ENCODE measurements at regions not wholly inside any gene's neighbourhood (a gene's known extent, or its start where the extent isn't known, plus 50 kb on each side); places are given as distances from the start of the nearest gene placed in this dataset.

DNA sequence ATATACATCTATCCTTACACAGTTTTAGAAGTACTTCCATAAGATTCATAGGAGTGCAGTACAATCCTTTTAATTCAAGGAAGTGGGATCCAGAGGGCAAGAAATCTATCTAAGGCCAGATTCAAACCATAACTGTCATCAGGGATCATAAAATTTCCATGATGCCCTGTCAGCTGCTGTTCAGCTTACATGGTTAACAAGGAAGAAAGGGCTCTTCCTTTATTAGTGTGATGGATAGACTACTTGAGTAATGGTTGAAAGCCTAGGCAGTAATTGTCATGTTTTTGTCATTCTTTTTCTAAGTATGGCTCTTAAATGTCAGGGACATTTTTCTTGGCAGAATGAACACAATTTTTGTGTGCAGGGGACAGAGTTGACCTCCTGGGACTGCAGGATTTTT is 159.8 kb upstream of the CXCL13 start (continued):
- TF ChIP-seq, protein P1, sequence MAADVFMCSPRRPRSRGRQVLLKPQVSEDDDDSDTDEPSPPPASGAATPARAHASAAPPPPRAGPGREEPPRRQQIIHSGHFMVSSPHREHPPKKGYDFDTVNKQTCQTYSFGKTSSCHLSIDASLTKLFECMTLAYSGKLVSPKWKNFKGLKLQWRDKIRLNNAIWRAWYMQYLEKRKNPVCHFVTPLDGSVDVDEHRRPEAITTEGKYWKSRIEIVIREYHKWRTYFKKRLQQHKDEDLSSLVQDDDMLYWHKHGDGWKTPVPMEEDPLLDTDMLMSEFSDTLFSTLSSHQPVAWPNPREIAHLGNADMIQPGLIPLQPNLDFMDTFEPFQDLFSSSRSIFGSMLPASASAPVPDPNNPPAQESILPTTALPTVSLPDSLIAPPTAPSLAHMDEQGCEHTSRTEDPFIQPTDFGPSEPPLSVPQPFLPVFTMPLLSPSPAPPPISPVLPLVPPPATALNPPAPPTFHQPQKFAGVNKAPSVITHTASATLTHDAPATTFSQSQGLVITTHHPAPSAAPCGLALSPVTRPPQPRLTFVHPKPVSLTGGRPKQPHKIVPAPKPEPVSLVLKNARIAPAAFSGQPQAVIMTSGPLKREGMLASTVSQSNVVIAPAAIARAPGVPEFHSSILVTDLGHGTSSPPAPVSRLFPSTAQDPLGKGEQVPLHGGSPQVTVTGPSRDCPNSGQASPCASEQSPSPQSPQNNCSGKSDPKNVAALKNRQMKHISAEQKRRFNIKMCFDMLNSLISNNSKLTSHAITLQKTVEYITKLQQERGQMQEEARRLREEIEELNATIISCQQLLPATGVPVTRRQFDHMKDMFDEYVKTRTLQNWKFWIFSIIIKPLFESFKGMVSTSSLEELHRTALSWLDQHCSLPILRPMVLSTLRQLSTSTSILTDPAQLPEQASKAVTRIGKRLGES (CRISPR knock-in tag; IDR thresholded peaks at IDR 0.05; ENCODE audit: borderline replicate concordance): no peak
- TF ChIP-seq CBX1 (IDR thresholded peaks at IDR 0.05; ENCODE audit: low read depth) (no peak), ARNT2 (CRISPR knock-in tag; IDR thresholded peaks at IDR 0.05; ENCODE audit: low read depth) (no peak), FOXP1 (IDR thresholded peaks at IDR 0.05) (no peak), FOXP1 (CRISPR knock-in tag; IDR thresholded peaks at IDR 0.05) (no peak), CEBPB (IDR thresholded peaks at IDR 0.05; ENCODE audit: borderline replicate concordance, low read depth, low read length) (no peak), ZFP36L1 (CRISPR knock-in tag; IDR thresholded peaks at IDR 0.05) (no peak), HNRNPH1 (optimal IDR thresholded peaks at IDR 0.05; ENCODE audit: low read depth, low read length) (no peak), ZSCAN21 (CRISPR knock-in tag; IDR thresholded peaks at IDR 0.05; ENCODE audit: borderline replicate concordance) (no peak), ZNF382 (CRISPR knock-in tag; IDR thresholded peaks at IDR 0.05; ENCODE audit: borderline replicate concordance) (no peak), KDM4B (CRISPR knock-in tag; IDR thresholded peaks at IDR 0.05) (no peak)
- TF ChIP-seq, protein P2, sequence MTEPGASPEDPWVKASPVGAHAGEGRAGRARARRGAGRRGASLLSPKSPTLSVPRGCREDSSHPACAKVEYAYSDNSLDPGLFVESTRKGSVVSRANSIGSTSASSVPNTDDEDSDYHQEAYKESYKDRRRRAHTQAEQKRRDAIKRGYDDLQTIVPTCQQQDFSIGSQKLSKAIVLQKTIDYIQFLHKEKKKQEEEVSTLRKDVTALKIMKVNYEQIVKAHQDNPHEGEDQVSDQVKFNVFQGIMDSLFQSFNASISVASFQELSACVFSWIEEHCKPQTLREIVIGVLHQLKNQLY (CRISPR knock-in tag; IDR thresholded peaks at IDR 0.05): no peak

DNA sequence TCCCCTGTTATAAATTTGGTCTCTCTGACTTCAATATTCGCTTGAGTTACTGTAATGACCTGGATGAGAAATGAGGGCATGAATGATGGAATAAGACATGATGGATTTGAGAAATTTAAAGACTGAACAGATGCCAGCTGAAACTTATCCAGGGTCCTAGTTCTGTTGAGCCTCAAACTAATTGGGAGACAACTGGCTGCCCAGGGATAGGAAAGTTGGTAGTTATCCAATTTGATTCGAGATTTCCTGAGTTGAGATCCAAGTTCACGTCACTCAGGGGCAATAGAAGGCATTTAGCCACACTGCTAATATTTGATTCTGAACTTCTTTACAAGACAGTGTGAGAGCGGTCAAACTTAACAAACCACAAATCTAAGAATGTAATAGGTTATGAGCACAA is 159.0 kb upstream of the CXCL13 start:
- intact Hi-C loops (cut with micrococcal nuclease; ENCODE audit: unreplicated experiment): no loop called here

More for the DNA sequence above, 159.0 kb upstream of the CXCL13 start:
- no peak for DNase-seq (ENCODE audit: low spot score)
- Histone ChIP-seq H3K27me3 (ENCODE audit: control insufficient read depth in 1 of 2, insufficient read depth in 2 of 2, low read length in 2 of 2) (no peaks in the 10 kb centered on the region; a peak in 1 of 5 replicates), H4K20me1 (ENCODE audit: insufficient read depth, low read length) (no peaks in the 10 kb centered on the region), H3K4me2 (ENCODE audit: low read depth, low read length) (no peak overlapping the region), H3K9me3 (ENCODE audit: low read length) (no peaks in the 10 kb centered on the region), H3K79me2 (ENCODE audit: insufficient read depth, low read length) (no peaks in the 10 kb centered on the region), H3K27ac (ENCODE audit: extremely low read length, insufficient read depth, low read length) (no peak overlapping the region), H3K4me3 (replicated peaks in 1 of 3; ENCODE audit: insufficient read depth in 1 of 3, low read depth in 2 of 3, low read length in 3 of 3) (no peak overlapping the region), H3K36me3 (replicated peaks in 1 of 2; ENCODE audit: control insufficient read depth in 1 of 2, insufficient read depth in 2 of 2, low read length in 2 of 2) (no peaks in the 10 kb centered on the region), H3K9ac (ENCODE audit: insufficient read depth, low read depth, low read length) (no peak overlapping the region), H2AFZ (ENCODE audit: low read length) (no peak overlapping the region), H3K4me1 (ENCODE audit: insufficient read depth, low read length) (no peaks in the 10 kb centered on the region)
- no TSS peak for BruUV-seq (replicated peaks)
- 19% methylated on average over 4 of the region's 4 CpGs for WGBS (ENCODE audit: low lambda C conversion rate)
- POLR2A ChIA-PET: no interaction called here
- ATAC-seq: no peak
- FAIRE-seq: no peak
- TF ChIP-seq ATRX (CRISPR knock-in tag; IDR thresholded peaks at IDR 0.05; ENCODE audit: borderline replicate concordance) (no peak), SRSF4 (IDR thresholded peaks at IDR 0.05; ENCODE audit: low read depth, low read length, poor library complexity, severe bottlenecking) (no peak), ZNF7 (CRISPR knock-in tag; IDR thresholded peaks at IDR 0.05) (no peak)
- in situ Hi-C loops (cut with HindIII; ENCODE audit: extremely low pct_ligation_motif_present, low pct_unique_long_range_greater_than_20kb): no loop called here
- CTCF ChIA-PET (ENCODE audit: low intra/inter-chr PET ratio, low total read pairs): no interaction called here

Measured in HepG2 (cell line).